GM19043 (cell line): ENCODE measurements at regions not wholly inside any gene's neighbourhood (a gene's known extent, or its start where the extent isn't known, plus 50 kb on each side); places are given as distances from the start of the nearest gene placed in this dataset.
"Not testable (repeated sequence)": the region's sequence is repeated elsewhere in the genome, so short reads cannot be mapped to it uniquely, and the experiment has no call there.

ENCODE experiments used
- ATAC-seq: cut with Tn5 transposase; IDR thresholded peaks from one replicate; pipeline ENCODE4 v1.9.1; 2021; ENCODE audit warnings: low read depth; ENCODE audit not compliant: unreplicated experiment

DNA sequence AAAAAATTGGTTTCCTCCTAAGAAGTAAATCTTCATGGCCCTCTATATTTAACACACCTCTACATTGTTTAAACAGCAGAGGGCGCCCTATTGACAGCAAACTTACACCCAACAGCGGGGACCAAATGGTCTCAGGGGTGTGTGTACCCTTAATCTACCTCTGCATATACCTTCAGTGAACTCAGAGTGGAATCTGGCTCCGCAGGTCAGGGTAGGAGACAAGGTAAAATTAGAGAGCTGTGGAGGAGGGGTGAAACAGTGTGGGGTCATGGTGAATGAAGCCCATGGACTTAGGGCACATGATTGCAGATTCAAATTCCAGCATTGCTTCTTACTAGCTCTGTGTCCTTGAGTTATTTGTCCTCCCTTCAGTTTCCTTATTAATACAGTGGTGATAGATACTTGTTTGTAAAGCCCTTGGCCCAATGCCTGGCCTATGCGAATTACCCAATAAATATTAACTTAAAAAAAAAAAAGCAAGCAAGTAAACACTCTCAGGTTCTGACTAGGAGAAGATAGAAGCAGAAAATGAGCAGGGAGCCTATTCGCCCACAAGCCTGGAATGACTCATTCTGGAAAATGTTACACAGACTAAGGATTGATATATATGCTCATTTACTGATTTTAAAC, 122.9 kb downstream of the CAVIN4 start:
- ATAC-seq: no peak

DNA sequence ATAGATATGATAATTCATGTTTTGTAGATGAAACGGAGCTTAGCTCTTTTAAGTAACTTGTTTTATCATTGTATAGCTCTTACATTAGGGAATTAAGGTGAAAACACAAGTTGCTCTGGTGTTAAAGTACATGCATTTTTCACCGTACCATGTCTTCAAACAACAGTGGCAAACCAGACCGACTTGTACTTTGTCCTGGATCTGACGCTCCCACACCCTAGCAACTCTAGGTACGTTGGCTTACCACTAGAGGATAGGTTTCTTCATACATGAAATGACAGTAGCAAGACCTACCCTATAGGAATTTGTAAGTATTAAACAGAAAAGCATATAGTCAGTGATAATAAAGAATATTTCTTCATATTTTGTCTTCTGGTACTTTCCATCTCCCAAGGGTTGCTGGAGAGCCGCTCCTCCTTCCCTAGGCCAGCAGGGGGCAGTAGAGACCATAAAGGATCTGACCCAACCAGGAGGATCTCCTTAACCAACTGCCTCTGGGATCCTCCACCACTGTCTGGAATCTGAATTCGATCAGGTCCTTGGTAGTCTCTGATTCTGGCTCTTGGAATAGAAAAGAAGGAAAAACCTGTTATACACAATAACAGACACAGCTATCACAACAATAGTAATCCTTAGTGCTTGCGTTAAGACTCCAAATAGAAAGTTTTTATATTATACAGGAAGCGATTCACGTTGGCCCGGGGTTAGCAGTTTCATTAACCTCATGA, 136.7 kb downstream of the CAVIN4 start:
- no peak for ATAC-seq

DNA sequence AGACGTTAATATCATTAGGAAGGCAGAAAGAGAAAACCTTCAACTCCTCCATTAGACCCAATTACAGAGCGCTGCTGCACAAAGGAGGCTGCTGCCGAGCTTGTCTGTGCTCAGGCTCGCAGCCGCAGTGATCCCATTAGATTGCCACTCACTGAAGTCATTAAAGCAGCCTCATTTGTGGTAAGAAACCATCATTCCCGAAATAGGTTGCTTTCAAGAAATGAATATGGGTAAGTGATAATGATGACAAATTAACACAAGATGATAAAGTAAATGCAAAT, 137.2 kb downstream of the CAVIN4 start:
- no peak for ATAC-seq

DNA sequence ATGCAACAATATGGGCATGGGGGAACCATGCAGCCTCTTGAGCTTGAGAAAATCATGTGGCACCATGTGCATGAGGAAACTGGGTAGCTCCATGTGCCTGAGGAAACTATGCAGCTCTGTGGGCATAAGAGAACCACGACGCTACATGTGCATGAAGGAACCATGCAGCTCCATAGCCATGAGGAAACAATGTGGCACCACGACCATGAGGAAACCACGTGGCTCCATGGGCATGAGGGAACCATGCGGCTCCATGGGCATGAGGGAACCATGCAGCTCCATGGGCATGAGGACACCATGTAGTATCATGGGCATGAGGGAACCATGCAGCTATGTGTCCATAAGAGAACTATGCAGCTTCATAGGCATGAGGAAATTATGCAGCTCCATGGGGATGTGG, 140.8 kb downstream of the CAVIN4 start:
- ATAC-seq: no peak

DNA sequence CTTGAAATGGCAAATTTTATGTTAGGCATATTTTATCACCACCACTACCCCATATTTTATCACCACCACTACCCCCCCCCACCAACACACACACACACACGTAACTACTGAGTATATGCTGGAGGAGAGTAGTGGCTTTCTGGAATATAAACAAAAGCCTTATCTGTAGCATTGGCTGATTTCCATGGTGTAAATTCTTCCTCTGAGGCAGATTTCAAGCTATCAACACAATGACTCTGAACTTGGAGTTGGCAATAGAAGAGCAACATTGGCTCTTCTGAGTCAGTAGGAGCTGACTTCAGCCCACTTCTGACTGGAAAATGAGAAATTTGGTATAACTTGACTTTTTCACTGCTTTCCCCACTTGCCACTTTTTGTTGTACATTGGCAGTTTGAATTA, 143.0 kb downstream of the CAVIN4 start:
- ATAC-seq: no peak

DNA sequence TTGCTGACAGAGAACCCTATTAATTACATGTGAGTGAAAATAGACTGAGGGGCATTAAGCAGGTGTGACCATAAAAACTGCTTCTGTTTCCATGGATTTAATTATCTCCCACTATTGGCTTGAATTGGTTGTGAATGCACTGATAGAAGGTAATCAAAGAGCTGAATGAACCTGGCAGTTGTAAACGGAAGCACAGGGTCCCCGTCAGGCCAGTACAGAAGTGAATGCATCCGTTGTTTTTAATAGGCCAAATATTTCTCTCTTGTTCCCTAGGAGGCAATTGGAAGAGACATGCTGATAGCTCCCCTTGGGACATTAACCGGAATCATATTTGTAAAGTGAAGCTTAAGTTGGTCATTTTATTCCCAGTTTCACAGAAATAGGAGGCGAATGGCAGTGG, 147.0 kb downstream of the CAVIN4 start:
- no peak for ATAC-seq

DNA sequence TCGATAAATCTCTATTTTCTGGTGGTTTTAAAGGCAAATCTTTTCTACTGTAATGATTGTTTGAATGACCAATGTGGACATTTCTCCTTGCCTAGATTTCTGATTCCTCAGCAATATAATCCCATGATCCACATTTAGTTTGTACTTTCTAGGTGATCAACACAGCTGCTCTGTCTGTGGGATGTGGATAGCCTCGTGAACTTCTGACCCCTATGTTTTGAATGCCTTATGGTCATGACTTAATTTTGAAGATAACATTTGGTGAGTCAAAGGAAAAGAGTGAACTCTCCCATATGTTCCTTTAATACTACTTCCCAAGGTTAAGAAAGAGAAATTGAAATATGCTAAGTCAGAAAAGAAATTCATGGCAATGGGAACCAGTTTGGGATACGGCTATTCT, 147.5 kb downstream of the CAVIN4 start:
- no peak for ATAC-seq

DNA sequence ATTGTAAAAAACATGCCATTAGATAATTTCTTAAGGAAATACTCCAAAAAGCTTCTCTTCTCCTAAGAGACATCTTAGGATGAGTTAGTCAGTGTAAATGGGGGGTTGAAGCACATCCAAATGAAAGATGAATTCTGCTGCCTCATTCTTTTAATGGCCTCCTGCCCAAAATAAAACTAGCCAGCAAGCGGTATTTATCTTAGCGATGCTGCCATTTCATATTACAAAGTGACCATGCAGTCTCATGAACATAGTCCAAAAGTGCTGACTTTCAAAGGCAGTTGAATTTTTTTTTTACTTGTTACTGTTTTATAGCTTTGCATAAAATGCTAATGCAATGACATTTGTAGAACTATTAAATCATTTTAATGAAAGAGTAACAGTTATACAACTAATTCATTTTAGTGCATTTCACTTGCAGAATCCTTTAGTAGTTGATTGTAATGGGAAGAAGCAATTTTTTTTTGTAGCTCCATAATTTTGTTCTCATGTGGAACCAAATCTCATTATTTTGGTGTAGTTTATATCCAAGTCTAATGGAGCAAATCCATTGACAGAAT, 151.5 kb downstream of the CAVIN4 start:
- no peak for ATAC-seq

DNA sequence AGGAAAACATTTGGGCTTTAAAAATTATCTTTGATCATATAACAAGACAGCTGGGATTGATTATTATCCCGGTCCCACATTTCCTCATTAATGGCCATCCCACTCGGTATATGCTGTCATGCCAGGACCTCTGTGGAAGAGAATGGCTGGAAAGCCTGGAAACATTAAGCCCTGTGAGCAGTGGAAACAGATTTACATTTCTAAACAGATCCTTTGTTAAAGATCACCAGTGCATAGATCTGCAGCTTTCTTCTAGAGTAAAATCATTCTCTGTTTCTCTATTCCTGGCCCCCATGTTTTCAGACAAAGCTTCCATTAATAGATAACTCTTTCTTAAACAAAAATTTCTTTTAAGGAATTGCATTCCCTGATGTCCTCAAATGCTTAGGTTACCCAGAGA, 152.2 kb downstream of the CAVIN4 start:
- no peak for ATAC-seq

DNA sequence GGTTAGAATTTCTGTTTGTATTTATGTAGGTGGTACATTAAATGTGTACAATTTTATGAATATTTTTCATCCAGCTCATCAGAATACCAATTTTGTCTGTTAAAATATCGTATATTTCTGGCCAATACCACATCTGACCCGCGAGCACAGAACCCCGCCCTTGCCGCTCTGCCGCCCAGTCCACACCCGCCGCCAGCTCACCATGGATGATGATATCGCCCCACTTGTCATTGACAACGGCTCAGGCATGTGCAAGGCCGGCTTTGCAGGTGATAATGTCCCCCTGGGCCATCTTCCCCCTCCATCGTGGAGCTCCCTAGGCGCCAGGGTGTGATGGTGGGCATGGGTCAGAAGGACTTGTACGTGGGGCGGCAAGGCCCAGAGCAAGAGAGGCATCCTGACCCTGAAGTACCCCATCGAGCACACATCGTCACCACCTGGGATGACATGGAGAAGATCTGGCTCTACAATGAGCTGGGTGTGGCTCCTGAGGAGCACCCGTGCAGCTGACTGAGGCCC, 153.2 kb downstream of the CAVIN4 start:
- ATAC-seq: no peak

DNA sequence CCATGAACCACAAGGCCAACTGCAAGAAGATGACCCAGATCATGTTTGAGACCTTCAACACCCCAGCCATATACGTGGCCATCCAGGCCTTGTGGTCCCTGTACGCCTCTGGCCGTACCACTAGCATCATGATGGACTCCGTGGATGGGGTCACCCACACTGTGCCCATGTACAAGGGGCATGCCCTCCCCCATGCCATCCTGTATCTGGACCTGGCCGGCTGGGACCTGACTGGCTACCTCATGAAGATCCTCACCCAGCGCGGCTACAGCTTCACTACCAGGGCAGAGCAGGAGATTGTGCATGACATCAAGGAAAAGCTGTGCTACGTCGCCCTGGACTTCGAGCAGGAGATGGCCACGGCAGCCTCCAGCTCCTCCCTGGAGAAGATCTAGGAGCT, 153.7 kb downstream of the CAVIN4 start:
- ATAC-seq: no peak

DNA sequence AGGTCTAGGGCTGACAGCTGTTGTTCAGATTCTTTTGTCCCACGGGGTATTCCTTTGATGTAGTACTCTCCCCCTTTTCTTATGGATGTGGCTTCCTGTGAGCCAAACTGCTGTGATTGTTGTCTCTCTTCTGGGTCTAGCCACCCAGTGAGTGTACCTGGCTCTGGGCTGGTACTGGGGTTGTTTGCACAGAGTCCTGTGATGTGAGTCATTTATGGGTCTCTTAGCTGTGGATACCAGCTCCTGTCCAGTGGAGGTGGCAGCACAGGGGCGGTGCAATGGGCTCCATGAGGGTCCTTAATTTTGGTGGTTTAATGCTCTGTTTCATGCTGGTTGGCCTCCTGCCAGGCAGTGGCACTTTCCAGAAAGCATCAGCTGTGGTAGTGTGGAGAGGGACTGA, 161.3 kb downstream of the CAVIN4 start:
- no peak for ATAC-seq

DNA sequence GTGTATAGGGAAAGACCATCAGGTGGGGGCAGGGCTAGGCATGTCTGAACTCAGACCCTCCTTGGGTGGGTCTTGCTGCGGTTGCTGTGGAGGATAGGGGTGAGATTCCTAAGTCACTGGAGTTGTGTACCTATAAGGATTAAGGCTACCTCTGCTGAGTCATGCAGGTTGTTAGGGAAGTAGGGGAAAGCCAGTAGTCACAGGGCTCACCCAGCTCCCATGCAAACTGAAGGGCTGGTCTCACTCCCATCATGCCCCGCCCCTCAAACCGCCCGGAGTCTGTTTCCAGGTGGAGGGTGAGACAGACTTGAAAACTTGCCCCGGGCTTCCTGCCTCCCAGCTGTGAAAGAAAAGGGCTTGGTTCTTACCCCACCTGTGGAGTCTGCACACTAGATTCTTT, 161.8 kb downstream of the CAVIN4 start:
- no peak for ATAC-seq

DNA sequence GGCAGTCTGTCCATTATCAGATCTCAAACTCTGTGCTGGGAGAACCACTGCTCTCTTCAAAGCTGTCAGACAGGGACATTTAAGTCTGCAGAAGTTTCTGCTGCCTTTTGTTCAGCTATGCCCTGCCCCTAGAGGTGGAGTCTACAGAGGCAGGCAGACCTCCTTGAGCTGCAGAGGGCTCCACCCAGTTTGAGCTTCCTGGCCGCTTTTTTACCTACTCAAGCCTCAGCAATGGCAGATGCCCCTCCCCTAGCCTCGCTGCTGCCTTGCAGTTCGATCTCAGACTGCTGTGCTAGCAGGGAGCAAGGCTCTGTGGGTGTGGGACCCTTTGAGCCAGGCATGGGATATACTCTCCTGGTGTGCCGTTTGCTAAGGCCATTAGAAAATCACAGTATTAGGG, 171.1 kb downstream of the CAVIN4 start:
- not testable (repeated sequence) for ATAC-seq

DNA sequence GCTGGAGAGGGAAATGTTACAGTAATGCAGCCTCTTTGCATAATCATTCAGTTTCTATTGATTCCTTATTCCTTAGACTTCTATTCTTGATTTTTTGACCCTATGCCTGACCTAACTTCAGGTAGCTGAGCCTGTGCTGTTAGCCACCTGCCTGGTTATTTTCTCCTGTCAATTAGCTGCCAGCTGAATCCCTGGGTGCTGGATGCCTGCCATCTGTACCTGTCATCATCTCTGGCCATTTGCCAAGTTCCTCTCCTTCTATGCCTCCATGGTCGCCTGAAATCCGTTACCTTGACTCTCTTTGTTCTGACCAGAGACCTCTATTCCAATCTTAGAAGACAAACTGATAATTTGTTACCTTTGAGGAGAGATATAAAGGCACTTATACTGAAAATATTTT, 178.3 kb downstream of the CAVIN4 start:
- no peak for ATAC-seq

DNA sequence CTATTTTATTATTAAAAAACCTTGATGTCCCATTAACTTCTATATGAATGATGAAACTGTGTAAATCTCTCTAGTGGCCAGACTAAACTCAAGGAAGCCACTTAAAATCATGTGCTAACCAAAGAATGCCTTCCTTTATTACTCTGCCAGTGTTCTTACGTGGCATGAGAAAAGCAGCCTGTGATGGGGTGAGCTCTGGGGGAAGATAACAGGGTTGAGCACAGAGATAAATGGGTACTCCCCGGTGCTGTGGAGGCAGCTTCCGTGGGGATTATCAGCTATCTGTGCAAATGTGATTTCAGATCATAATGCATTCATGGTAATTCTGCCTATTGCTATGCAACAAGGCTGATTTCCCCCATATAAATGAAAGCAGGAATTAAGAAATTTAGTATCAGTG, 181.3 kb downstream of the CAVIN4 start:
- no peak for ATAC-seq

DNA sequence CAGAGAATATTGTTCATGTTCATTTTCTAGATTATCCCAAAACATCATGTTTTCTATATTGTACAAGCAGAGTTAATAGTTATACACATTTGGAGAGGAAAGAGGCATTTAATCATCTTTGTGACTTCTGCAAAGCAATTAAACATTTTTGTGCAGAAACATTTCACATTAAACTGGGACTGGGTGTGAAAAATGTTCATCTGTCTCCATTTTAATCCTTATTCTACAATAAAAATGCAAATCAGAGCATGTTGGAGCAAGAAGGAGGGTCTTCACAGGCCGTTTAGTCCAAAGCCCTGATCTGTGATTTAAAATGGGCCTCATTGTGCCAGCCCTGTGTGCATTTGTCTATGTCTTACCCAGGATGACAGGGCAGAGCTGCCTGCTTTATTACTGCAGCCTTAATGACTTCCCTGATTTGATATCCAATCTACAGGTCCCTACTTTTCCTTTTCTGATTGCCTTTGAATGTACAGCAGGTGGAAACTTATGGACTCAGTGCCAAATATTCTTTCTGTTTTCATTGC, 183.5 kb downstream of the CAVIN4 start:
- ATAC-seq: no peak

DNA sequence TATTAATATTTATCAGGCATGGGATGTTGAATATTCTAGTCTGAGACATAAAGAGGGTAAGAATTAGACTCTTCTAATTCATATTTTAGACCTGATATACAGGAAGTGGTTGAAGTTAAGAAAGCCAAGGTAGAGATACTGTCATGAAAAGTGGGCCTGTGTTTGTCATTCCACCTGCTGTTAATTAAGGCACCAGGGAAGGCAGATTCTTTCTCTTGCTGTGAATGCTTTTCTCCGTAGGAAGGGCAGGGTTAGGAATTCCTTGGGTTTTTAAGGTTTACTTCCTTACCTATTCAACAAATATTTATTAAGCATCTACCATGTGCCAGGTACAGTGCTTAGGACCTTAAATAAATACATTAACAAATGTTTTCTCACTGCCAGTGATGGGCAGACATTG, 196.4 kb downstream of the CAVIN4 start:
- no peak for ATAC-seq

DNA sequence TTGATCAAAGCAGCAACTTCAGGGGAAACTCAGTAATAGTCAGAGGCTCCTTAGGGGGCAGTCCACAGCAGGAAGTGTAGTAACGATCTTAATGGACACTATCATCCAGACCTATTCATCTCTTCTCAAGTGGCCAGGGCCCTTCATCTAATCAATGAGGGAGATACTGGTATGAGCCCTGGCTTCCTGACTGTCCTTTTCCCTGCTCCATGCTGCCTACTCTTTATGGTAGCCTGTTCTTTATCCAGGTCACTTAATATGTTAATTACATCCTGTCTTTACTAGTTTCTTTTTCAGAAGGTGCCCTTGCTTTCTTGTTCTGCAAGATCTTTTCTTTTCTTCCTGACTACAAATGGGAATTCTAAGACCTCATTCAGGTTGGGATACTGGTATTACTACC, 197.1 kb downstream of the CAVIN4 start:
- ATAC-seq: no peak

DNA sequence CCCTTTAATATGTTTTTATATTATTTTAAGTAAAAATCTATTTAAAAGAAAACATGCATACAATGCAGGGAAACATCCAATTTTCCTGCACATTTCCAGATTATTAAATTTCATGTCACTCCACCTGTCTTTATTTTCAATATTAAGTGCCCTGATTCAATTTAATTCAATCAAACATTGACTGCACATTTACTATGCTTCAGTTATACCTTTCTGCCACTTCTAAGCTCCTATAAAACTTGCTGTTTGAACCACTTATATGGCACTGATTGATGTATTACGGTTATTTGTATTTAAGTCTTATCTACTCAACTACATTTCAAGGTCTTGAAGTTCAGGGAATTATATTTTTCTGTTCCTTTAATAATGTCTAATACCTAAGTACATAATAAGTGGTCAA, 198.0 kb downstream of the CAVIN4 start:
- ATAC-seq: no peak

DNA sequence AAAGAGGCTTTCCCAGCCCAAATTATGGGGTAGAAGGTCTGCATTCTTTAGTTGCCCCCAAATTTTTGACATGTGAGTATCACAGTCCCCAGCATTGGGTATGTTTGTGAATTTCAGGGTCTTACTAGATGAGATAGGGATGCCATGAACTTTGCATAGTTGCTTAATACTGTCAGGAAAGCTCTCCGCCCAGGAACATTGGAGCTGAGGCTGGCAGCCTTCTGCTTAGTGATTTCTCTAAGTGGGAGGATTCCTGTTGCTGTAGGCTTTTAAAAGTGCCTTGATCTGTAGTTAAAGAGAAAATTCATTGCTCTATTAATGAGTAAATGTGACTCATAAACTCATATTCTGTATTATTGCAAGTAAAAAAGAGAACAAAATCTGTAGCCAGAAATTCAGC, 206.9 kb downstream of the CAVIN4 start:
- no peak for ATAC-seq

DNA sequence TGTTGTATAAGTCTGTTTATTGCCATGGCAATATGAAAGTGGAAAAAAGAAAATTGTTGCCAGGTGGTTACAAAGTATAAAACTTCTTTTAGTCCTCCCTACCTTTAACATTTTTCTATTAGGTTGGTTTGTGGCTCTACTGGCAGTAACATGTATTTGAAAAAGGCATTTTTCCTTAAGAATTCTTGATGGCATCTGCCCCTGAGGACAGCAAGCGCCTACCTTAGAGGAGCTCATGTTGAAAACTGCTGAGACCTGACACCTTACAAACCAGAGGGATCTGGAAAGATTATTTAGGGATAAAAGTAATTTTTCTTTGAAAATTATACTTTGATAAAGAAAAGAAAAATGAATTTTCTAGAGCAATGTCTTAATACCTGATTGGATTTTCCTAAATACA, 208.1 kb downstream of the CAVIN4 start:
- ATAC-seq: no peak
